PC-9 (cell line): ENCODE measurements at regions not wholly inside any gene's neighbourhood (a gene's known extent, or its start where the extent isn't known, plus 50 kb on each side); places are given as distances from the start of the nearest gene placed in this dataset.

Experiments used
- EZH2 ChIP-seq: fragments of 200-600 bp; sonication (generic); IDR thresholded peaks from 2 replicates; pipeline ENCODE4 v1.8.0; 2017; ENCODE audit warnings: antibody characterized with exemption, low read depth
- TF ChIP-seq, protein P1 (sequence below): fragments of 200-600 bp; sonication (generic); conservative IDR thresholded peaks from 2 replicates; pipeline ENCODE4 v1.6.1; 2017; ENCODE audit warnings: mixed run types, antibody characterized with exemption, mild to moderate bottlenecking, moderate library complexity

GRCh38 chr12:58263816-58264215 is 322.4 kb downstream of the ATP23 start:
- TF ChIP-seq, protein P1, sequence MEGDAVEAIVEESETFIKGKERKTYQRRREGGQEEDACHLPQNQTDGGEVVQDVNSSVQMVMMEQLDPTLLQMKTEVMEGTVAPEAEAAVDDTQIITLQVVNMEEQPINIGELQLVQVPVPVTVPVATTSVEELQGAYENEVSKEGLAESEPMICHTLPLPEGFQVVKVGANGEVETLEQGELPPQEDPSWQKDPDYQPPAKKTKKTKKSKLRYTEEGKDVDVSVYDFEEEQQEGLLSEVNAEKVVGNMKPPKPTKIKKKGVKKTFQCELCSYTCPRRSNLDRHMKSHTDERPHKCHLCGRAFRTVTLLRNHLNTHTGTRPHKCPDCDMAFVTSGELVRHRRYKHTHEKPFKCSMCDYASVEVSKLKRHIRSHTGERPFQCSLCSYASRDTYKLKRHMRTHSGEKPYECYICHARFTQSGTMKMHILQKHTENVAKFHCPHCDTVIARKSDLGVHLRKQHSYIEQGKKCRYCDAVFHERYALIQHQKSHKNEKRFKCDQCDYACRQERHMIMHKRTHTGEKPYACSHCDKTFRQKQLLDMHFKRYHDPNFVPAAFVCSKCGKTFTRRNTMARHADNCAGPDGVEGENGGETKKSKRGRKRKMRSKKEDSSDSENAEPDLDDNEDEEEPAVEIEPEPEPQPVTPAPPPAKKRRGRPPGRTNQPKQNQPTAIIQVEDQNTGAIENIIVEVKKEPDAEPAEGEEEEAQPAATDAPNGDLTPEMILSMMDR, result no peak
- TF ChIP-seq EZH2, result no peak
